Small intestine (tissue), 7 donors: ENCODE measurements at regions not wholly inside any gene's neighbourhood (a gene's known extent, or its start where the extent isn't known, plus 50 kb on each side); places are given as distances from the start of the nearest gene placed in this dataset.
A peak's percentile ranks its signal among the peaks of the same experiment; 100 is the strongest.

Experiments
- DNase-seq, 2 donors: peaks; one replicate each; pipeline versions ENCODE4 v3.0.0 to v3.0.0-alpha.2; 2013
- FAIRE-seq: peaks from 2 replicates; lab custom pipeline; 2012; peaks lifted over from hg19 to GRCh38; lab: Jason Lieb, UNC
- H3K27ac ChIP-seq, 3 donors: one replicate each; pipeline ENCODE4 v1.5.1; 2013; ENCODE audit warnings: low read length in 2 of 3, mild to moderate bottlenecking in 2 of 3, control low read depth in 1 of 3, inconsistent platforms in 1 of 3, low read depth in 1 of 3, moderate library complexity in 1 of 3
- H3K27me3 ChIP-seq, 3 donors: one replicate each; pipeline ENCODE4 v1.6.1; 2013; ENCODE audit warnings: low read length in 3 of 3, inconsistent platforms in 1 of 3; ENCODE audit not compliant: control insufficient read depth in 3 of 3, insufficient read depth in 3 of 3
- H3K36me3 ChIP-seq, 3 donors: one replicate each; pipeline ENCODE4 v1.6.1; 2013; ENCODE audit warnings: low read length in 3 of 3, inconsistent platforms in 1 of 3, low read depth in 1 of 3, mild to moderate bottlenecking in 1 of 3, moderate library complexity in 1 of 3; ENCODE audit not compliant: control insufficient read depth in 3 of 3, insufficient read depth in 2 of 3
- H3K4me1 ChIP-seq, 3 donors: one replicate each; pipeline ENCODE4 v1.6.1; 2013; ENCODE audit warnings: low read length in 2 of 3, inconsistent platforms in 1 of 3, low read depth in 1 of 3, mild to moderate bottlenecking in 1 of 3, moderate library complexity in 1 of 3; ENCODE audit not compliant: control insufficient read depth in 3 of 3, insufficient read depth in 2 of 3
- H3K4me3 ChIP-seq, 3 donors: one replicate each; pipeline ENCODE4 v1.5.1; 2013; ENCODE audit warnings: low read length in 3 of 3, control low read depth in 1 of 3, inconsistent platforms in 1 of 3, low read depth in 1 of 3, mild to moderate bottlenecking in 1 of 3, moderate library complexity in 1 of 3
- H3K9me3 ChIP-seq, 2 donors: one replicate each; pipeline ENCODE4 v1.6.1; 2013; ENCODE audit warnings: low read depth in 1 of 2, low read length in 1 of 2; ENCODE audit not compliant: control insufficient read depth in 2 of 2, insufficient read depth in 1 of 2
- WGBS, 3 donors: extraction: QIAGEN DNeasy Blood & Tissue Kit; methylation state at CpG; one replicate each; pipeline ENCODE4 v1.1.7; 2013; 5-methylcytosine and 5-hydroxymethylcytosine counted together
- donor health status: healthy with polysubstance abuse.
- donor health status: control.
- donor health status: control.
- donor health status: Bipolar disorder and iron deficiency.
- donor health status: healthy.

DNA sequence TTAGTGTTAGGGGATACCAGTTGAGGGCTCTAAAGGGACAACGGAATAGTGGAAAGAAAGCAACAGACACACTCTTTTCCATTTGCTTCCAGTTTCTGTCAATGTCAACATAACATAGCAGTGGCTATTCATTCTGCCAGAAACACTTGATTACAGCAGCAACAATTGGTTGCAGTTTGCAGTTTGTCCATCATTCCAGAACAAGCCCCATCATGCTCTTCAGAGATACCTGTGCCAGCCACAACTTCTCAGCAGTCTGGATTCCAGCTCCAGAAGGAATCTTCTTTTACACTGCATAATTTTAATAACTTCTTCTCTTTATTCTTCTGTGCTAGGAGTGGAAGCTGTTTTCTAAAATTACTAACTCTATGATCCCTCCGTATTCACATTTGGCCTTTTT is 1521.4 kb downstream of the PLA2G4A start:
- Histone ChIP-seq H3K9me3 (no peaks in the 10 kb centered on the region), H3K36me3 (no peaks in the 10 kb centered on the region), H3K27ac (no peak overlapping the region), H3K4me1 (peaks cover 0 to 2% (median 0%) of the 10 kb centered on the region in 3 donors), H3K4me3 (no peak overlapping the region), H3K27me3 (no peaks in the 10 kb centered on the region)
- 83 to 96% (median 89%) methylated on average over 2 of the region's 2 CpGs for WGBS, 3 donors
- no peak for FAIRE-seq
- DNase-seq: no peak

DNA sequence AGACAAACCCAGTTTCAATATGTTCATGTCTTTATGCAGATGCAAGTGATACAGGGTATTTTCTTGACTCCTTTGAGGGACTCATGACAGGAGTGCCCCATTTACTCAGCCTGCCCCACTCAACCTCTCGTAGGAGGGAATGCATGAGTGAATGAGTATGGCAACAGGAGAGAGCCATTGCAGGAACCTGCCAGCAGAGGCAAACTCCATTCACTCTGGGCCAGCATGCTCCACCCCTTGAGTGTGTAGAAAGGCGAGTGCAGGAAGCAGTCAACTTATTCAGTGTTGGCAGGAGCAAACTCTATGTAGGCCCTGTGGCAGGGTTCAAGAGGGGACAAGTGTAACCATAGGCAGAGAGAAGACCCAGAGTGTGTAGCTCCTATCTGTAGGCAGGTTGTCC is 1526.3 kb downstream of the PLA2G4A start:
- 69 to 77% (median 70%) methylated on average over 2 of the region's 2 CpGs for WGBS, 3 donors
- Histone ChIP-seq H3K9me3 (peaks cover 0 to 30% of the 10 kb centered on the region in 2 donors), H3K27ac (no peak overlapping the region), H3K4me3 (no peak overlapping the region), H3K36me3 (no peaks in the 10 kb centered on the region), H3K4me1 (peaks cover 0 to 2% (median 0%) of the 10 kb centered on the region in 3 donors), H3K27me3 (no peaks in the 10 kb centered on the region)
- no peak for DNase-seq
- FAIRE-seq: no peak

DNA sequence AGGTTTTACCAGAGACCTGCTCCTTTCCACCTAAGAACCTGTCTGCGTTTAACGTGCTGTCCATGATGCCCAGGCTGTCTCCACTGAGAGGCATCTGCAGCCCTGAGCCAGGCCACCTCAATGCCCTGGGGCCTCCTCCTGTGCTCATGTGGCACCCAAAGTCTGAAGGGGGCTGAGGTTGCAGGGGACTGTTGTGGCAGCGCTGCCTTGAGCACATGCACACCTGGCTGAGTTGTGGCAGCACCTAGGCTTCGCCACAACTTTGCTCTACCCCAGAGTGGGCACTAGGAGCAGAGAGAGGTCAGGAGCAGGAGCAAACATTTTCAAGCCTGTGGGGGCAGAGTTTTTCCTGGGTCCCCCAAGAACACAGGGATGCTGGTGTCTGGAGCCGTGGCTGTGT is 1527.1 kb downstream of the PLA2G4A start:
- FAIRE-seq (no peak), DNase-seq (no peak)
- 77 to 81% (median 78%) methylated on average over 5 of the region's 5 CpGs for WGBS, 3 donors
- H3K27ac ChIP-seq: no peak overlapping the region
- H3K4me3 ChIP-seq: no peak overlapping the region
- peaks cover 0 to 2% (median 0%) of the 10 kb centered on the region in 3 donors for H3K4me1 ChIP-seq
- no peaks in the 10 kb centered on the region for H3K36me3 ChIP-seq
- H3K27me3 ChIP-seq: no peaks in the 10 kb centered on the region
- H3K9me3 ChIP-seq: peaks cover 0 to 30% of the 10 kb centered on the region in 2 donors

DNA sequence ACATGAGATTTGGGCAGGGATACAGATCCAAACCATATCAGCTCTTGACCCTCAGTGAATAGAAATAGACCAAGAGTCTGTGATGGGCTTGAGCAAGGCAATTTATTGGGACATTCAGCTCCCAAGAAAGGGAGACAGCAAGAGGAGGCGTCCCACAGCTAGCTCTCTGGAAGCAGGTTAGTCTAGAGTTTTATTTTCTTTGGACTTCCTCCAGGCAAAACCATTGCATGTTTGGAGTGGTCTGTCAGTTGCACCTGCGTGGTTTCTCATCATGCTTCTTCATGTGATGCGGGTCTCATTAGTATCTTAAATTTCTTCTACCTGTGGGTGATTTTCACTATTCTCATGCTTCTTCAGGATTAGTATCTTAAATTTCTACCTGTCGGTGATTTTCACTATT is 1530.6 kb downstream of the PLA2G4A start:
- Histone ChIP-seq H3K27ac (no peak overlapping the region), H3K27me3 (no peaks in the 10 kb centered on the region), H3K36me3 (no peaks in the 10 kb centered on the region), H3K4me1 (no peaks in the 10 kb centered on the region), H3K9me3 (peaks cover 0 to 30% of the 10 kb centered on the region in 2 donors), H3K4me3 (no peak overlapping the region)
- FAIRE-seq (no peak), DNase-seq (no peak)
- WGBS, 3 donors: 83 to 92% (median 91%) methylated on average over 4 of the region's 4 CpGs

DNA sequence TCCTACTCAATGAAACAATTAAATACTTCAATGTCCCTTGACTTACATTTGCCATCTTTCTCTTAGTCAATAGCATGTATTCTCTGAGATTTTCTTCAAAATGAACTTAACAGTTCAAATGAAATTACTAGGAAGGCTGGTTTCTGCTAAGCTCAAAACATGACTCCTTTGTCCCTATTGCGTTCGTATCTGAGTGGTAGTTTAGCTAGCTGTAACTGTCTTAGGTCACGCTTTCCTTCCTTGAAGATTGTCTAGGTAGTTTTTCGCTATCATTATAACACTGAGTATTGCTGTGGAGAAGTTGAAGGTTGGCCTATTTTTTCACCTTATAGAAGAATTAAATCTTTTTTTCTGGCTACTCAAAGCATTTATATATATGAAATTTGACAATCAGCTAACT is 1535.2 kb downstream of the PLA2G4A start:
- Histone ChIP-seq H3K9me3 (peaks cover 0 to 4% of the 10 kb centered on the region in 2 donors), H3K27me3 (no peaks in the 10 kb centered on the region), H3K4me3 (no peak overlapping the region), H3K27ac (no peak overlapping the region), H3K4me1 (peaks cover 0 to 3% (median 0%) of the 10 kb centered on the region in 3 donors), H3K36me3 (no peaks in the 10 kb centered on the region)
- FAIRE-seq (no peak), DNase-seq (no peak)
- WGBS, 3 donors: 89 to 93% (median 91%) methylated on average over 4 of the region's 4 CpGs

DNA sequence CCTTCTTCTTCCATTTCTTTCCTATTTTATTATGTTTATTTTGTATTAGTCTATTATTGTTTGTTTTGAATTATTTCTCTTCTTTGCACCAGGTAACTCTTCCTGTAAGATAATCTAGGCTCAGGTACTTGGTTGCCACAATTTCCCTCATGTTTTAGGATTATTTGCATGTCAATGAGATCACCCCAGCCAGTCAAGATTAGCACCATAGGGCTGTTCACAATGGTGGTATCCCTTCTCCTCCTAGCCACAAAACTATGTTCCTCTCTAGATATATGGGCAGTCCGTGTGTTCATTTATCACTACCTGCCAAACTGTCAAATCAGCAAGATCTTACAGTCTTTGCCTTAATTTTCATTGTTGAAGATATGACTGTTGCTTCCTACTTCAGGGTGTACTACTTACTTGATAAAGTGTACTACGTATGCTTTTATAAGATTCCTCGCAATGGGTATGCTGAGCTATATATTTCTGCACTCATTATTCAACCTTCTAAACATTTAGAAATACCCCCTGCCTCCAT is 1536.2 kb downstream of the PLA2G4A start:
- DNase-seq (no peak), FAIRE-seq (no peak)
- Histone ChIP-seq H3K4me3 (no peak overlapping the region), H3K27me3 (no peaks in the 10 kb centered on the region), H3K36me3 (no peaks in the 10 kb centered on the region), H3K4me1 (peaks cover 0 to 3% (median 0%) of the 10 kb centered on the region in 3 donors), H3K9me3 (no peaks in the 10 kb centered on the region), H3K27ac (no peak overlapping the region)
- WGBS, 3 donors: 72 to 85% (median 85%) methylated on average over 3 of the region's 3 CpGs

DNA sequence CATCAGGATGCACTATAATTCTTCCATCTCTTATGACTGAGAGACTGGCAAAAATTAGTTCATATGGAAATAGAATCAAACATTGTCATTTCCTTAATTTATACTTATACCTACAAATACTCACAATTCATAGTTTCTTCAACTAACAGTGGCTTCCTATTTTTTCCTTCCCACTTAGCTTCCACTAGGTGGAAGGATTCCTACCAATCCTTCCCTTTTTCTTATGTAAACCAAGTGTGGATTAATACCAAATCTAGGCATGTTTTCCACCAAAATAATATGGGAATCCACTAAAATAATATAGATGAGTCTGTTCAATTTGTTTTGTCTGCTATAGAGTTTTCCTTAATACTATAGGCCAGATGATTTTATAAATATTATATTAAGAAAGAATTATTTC is 1537.1 kb downstream of the PLA2G4A start:
- H3K36me3 ChIP-seq: no peaks in the 10 kb centered on the region
- H3K4me1 ChIP-seq: peaks cover 0 to 3% (median 0%) of the 10 kb centered on the region in 3 donors
- FAIRE-seq (no peak), DNase-seq (no peak)
- no peak overlapping the region for H3K27ac ChIP-seq
- H3K27me3 ChIP-seq: no peaks in the 10 kb centered on the region
- H3K9me3 ChIP-seq: no peaks in the 10 kb centered on the region
- no peak overlapping the region for H3K4me3 ChIP-seq

DNA sequence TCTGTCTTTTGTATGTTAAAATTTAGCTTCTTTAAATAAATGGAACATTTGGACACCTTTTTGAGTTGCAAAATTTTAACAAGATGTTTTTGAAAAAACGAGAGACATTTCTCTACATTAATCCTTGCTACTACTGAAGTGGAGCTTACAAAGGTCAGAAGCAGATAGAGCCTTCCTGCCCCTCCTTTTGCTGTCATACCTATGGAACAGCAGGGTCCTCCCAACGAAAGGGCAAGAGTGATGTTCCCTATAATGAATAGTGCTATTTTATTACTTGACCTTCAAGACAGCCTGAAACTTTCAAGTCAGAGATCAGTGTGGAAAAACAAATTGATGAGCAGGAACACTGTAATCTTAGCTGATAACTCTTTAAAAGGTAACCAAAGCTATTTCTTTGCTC is 1538.9 kb downstream of the PLA2G4A start:
- no peaks in the 10 kb centered on the region for H3K9me3 ChIP-seq
- H3K27ac ChIP-seq: peak overlapping the region in 1 of 3 donors; percentile 59
- FAIRE-seq: no peak
- H3K27me3 ChIP-seq: no peaks in the 10 kb centered on the region
- WGBS, 3 donors: 8 to 27% (median 9%) methylated on average over 2 of the region's 2 CpGs
- peaks cover 0 to 3% (median 0%) of the 10 kb centered on the region in 3 donors for H3K4me1 ChIP-seq
- peak in 1 of 2 donors; percentile 76 for DNase-seq
- H3K4me3 ChIP-seq: no peak overlapping the region
- H3K36me3 ChIP-seq: no peaks in the 10 kb centered on the region

DNA sequence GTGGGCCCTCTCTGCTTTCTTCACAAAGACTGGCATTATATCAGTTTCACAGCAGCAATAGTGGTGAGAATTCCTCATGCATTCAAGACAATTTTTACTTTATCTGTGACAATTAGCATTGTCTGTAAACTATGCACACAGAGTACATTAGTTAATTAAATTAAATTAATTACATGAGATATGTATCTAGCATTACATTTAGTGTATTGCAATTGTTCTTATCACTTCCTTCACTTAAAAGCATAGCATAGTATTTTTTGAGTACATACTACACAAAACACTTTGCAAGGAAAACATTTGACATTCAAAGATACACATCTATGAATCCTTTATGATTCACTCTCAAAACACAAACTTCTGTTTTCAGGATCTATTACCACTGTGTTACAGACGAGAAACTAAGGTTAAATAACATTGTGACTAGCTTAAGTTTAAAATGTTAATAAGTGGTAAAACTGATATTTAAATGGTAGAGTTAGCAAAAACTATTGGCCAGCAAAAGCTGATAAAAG is 1542.6 kb downstream of the PLA2G4A start:
- Histone ChIP-seq H3K27ac (no peak overlapping the region), H3K4me1 (peaks cover 0 to 3% (median 0%) of the 10 kb centered on the region in 3 donors), H3K9me3 (no peaks in the 10 kb centered on the region), H3K4me3 (no peak overlapping the region), H3K36me3 (no peaks in the 10 kb centered on the region), H3K27me3 (no peaks in the 10 kb centered on the region)
- 66 to 82% (median 71%) methylated on average over 1 of the region's 1 CpG for WGBS, 3 donors
- FAIRE-seq (no peak), DNase-seq (no peak)
